HEK293 (cell line): ENCODE measurements at regions not wholly inside any gene's neighbourhood (a gene's known extent, or its start where the extent isn't known, plus 50 kb on each side); places are given as distances from the start of the nearest gene placed in this dataset.

Source experiments
- CTCF ChIA-PET: fragments of 350-600 bp; formaldehyde crosslinking; extraction: SDS; loops from one replicate; lab custom pipeline; 2021; ENCODE audit warnings: antibody characterized with exemption; lab: Yijun Ruan, JAX
- POLR2A ChIA-PET: fragments of 300-600 bp; formaldehyde crosslinking; extraction: SDS; loops from one replicate; lab custom pipeline; 2020; ENCODE audit warnings: antibody characterized with exemption, inconsistent platforms; lab: Yijun Ruan, JAX
- H3K27ac ChIP-seq: fragments of 200-500 bp; sonication (Bioruptor generic); 2 replicates; pipeline ENCODE4 v1.5.1; 2014; ENCODE audit warnings: low read depth, low read length, control low read depth, inconsistent platforms; ENCODE audit errors: extremely low read depth
- H3K36me3 ChIP-seq, 2 experiments: fragments of 200-500 bp in 1 of 2; sonication (Bioruptor generic) in 1 of 2; 1 replicate in 1 of 2; 2 replicates in 1 of 2; pipeline ENCODE4 v1.5.1; 2014 to 2017; ENCODE audit warnings: inconsistent platforms in 2 of 2, low read length in 2 of 2; ENCODE audit not compliant: control insufficient read depth in 2 of 2, insufficient read depth in 1 of 2
- H3K4me1 ChIP-seq: fragments of 200-500 bp; sonication (Bioruptor generic); 2 replicates; pipeline ENCODE4 v1.5.1; 2014; ENCODE audit warnings: mild to moderate bottlenecking, low read length, inconsistent platforms; ENCODE audit not compliant: control insufficient read depth, insufficient read depth
- H3K4me3 ChIP-seq: 2 replicates; pipeline ENCODE4 v1.5.1; 2011; ENCODE audit warnings: low read depth, mild to moderate bottlenecking, control low read depth, low read length, moderate library complexity
- H3K9me3 ChIP-seq: fragments of 200-500 bp; sonication (Bioruptor generic); 2 replicates; pipeline ENCODE4 v1.5.1; 2014; ENCODE audit warnings: low read depth, low read length, inconsistent platforms; ENCODE audit not compliant: control insufficient read depth, insufficient read depth
- CTCF ChIP-seq: fragments of 450-650 bp; formaldehyde crosslinking; IDR thresholded peaks from 2 replicates; pipeline ENCODE4 v1.5.1; 2016; ENCODE audit warnings: missing biosample characterization, missing genetic modification characterization
- GLIS2 ChIP-seq: fragments of 450-650 bp; formaldehyde crosslinking; IDR thresholded peaks from 2 replicates; pipeline ENCODE4 v1.5.1; 2016; ENCODE audit warnings: missing biosample characterization, missing genetic modification characterization
- INSM2 ChIP-seq: fragments of 450-650 bp; formaldehyde crosslinking; IDR thresholded peaks from 2 replicates; pipeline ENCODE4 v1.5.1; 2016; ENCODE audit warnings: missing biosample characterization, missing genetic modification characterization
- KLF8 ChIP-seq: fragments of 450-650 bp; formaldehyde crosslinking; IDR thresholded peaks from 2 replicates; pipeline ENCODE4 v1.5.1; 2016; ENCODE audit warnings: missing biosample characterization, missing genetic modification characterization
- MYNN ChIP-seq: fragments of 450-650 bp; formaldehyde crosslinking; IDR thresholded peaks from 2 replicates; pipeline ENCODE4 v1.5.1; 2016; ENCODE audit warnings: missing biosample characterization, missing genetic modification characterization, borderline replicate concordance
- PATZ1 ChIP-seq: fragments of 450-650 bp; formaldehyde crosslinking; IDR thresholded peaks from 2 replicates; pipeline ENCODE4 v1.5.1; 2016; ENCODE audit warnings: missing biosample characterization, missing genetic modification characterization
- TSHZ1 ChIP-seq: fragments of 450-650 bp; formaldehyde crosslinking; IDR thresholded peaks from 2 replicates; pipeline ENCODE4 v1.5.1; 2016; ENCODE audit warnings: missing biosample characterization, missing genetic modification characterization, borderline replicate concordance
- ZBTB21 ChIP-seq: fragments of 450-650 bp; formaldehyde crosslinking; IDR thresholded peaks from 2 replicates; pipeline ENCODE4 v1.5.1; 2017; ENCODE audit warnings: missing biosample characterization, missing genetic modification characterization
- ZBTB26 ChIP-seq: fragments of 450-650 bp; formaldehyde crosslinking; optimal IDR thresholded peaks from 2 replicates; pipeline ENCODE3; 2016; ENCODE audit warnings: missing biosample characterization, mild to moderate bottlenecking, missing genetic modification characterization
- ZIC2 ChIP-seq: fragments of 450-650 bp; formaldehyde crosslinking; IDR thresholded peaks from 2 replicates; pipeline ENCODE4 v1.5.1; 2016; ENCODE audit warnings: missing biosample characterization, missing genetic modification characterization
- ZNF132 ChIP-seq: fragments of 450-650 bp; formaldehyde crosslinking; IDR thresholded peaks from 2 replicates; pipeline ENCODE4 v1.5.1; 2017; ENCODE audit warnings: missing biosample characterization, missing genetic modification characterization, borderline replicate concordance
- ZNF280D ChIP-seq: fragments of 450-650 bp; formaldehyde crosslinking; IDR thresholded peaks from 2 replicates; pipeline ENCODE4 v1.5.1; 2016; ENCODE audit warnings: missing biosample characterization, missing genetic modification characterization
- ZNF37A ChIP-seq: fragments of 450-650 bp; IDR thresholded peaks from 2 replicates; pipeline ENCODE4 v1.5.1; 2018; ENCODE audit warnings: missing biosample characterization, missing genetic modification characterization
- ZNF544 ChIP-seq: fragments of 450-650 bp; formaldehyde crosslinking; IDR thresholded peaks from 2 replicates; pipeline ENCODE4 v1.5.0; 2017; ENCODE audit warnings: missing biosample characterization, missing genetic modification characterization
- ZNF596 ChIP-seq: fragments of 450-650 bp; IDR thresholded peaks from 2 replicates; pipeline ENCODE4 v1.5.0; 2018; ENCODE audit warnings: missing biosample characterization, mild to moderate bottlenecking, missing genetic modification characterization, moderate library complexity
- ZNF677 ChIP-seq: fragments of 450-650 bp; IDR thresholded peaks from 2 replicates; pipeline ENCODE4 v1.5.0; 2018; ENCODE audit warnings: missing biosample characterization, mild to moderate bottlenecking, missing genetic modification characterization, moderate library complexity
- ZNF692 ChIP-seq: fragments of 450-650 bp; formaldehyde crosslinking; IDR thresholded peaks from 2 replicates; pipeline ENCODE4 v1.5.1; 2016; ENCODE audit warnings: missing biosample characterization, missing genetic modification characterization
- ZNF776 ChIP-seq: fragments of 450-650 bp; formaldehyde crosslinking; IDR thresholded peaks from 2 replicates; pipeline ENCODE4 v1.5.0; 2017; ENCODE audit warnings: missing biosample characterization, missing genetic modification characterization, borderline replicate concordance
- ZNF791 ChIP-seq: fragments of 450-650 bp; formaldehyde crosslinking; IDR thresholded peaks from 2 replicates; pipeline ENCODE4 v1.5.1; 2016; ENCODE audit warnings: missing biosample characterization, missing genetic modification characterization

GRCh38 chr2:228378233-228378632 lies 196.7 kb upstream of the SPHKAP start (continued):
- TF ChIP-seq ZNF692 (no peak), PATZ1 (tag by site-specific recombination) (no peak), ZBTB26 (no peak)

- TF ChIP-seq ZNF791 (tag by site-specific recombination) (no peak), ZNF596 (tag by site-specific recombination) (no peak), ZNF280D (tag by site-specific recombination) (no peak), ZNF132 (tag by site-specific recombination) (no peak), INSM2 (tag by site-specific recombination) (no peak), TSHZ1 (tag by site-specific recombination) (no peak), ZIC2 (tag by site-specific recombination) (no peak), CTCF (tag by site-specific recombination) (no peak), ZBTB21 (tag by site-specific recombination) (no peak), KLF8 (tag by site-specific recombination) (no peak), ZNF37A (tag by site-specific recombination) (no peak), ZNF677 (tag by site-specific recombination) (no peak), MYNN (tag by site-specific recombination) (no peak), GLIS2 (tag by site-specific recombination) (no peak), ZNF776 (tag by site-specific recombination) (no peak), ZNF544 (tag by site-specific recombination) (no peak)
- CTCF ChIA-PET = no interaction called here
- no peaks in the 10 kb centered on the region for H3K36me3 ChIP-seq
- no peak overlapping the region for H3K27ac ChIP-seq
- no peaks in the 10 kb centered on the region for H3K9me3 ChIP-seq
- H3K4me3 ChIP-seq = no peak overlapping the region
- no peaks in the 10 kb centered on the region for H3K4me1 ChIP-seq
- POLR2A ChIA-PET = no interaction called here
These were observed 196.0 kb upstream of the SPHKAP start for GRCh38 chr2:228377533-228377932.
